GM19238 (cell line): ENCODE measurements at regions not wholly inside any gene's neighbourhood (a gene's known extent, or its start where the extent isn't known, plus 50 kb on each side); places are given as distances from the start of the nearest gene placed in this dataset.

ENCODE experiments used
- DNase-seq: peaks from one replicate; pipeline ENCODE4 v3.0.0; 2011; ENCODE audit warnings: low spot score; ENCODE audit not compliant: insufficient read length

DNA sequence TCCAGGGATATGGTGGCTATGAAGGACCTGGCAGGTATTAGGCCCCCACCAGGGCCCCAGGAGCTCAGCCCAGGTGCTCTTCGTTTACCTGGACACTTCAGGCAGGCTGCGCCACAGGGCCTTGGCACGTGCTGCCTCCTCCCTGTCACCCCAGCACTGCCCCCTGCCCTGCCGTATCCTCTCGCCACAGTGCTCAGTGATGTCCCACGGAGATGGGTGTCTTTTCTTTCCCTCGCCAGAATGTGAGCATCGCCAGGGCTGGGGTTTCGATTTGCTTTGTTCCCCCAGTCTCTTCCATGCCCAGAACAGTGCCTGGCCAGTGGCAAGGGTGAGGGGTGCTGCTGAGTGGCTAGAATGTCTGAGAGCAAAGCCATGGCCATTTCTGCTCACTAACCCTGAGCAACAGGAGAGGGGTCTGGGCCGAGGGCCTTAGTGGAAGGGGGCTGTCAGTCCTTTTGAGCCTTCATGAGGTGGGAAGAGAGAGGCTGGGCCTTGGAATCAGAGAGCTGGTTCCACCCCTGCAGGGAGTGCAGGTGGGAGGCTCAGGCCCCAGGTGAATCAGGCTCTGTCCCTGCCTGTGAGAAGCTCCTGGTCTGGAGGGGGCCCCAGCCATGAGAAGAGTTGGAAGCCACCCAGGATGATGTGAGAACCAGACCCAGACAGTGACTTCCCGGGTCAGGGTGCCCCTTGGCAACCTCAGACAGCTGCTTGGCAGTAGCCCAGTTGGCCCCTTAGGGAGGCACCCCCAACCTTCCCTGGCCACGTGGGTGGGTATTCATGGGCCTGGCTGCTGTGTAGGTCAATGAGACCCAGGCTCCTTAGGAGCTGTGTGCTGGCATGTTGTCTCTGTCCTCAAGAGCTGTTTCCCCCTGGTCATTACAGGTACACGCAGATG is 129.9 kb upstream of the HS6ST1 start:
- DNase-seq, result no peak

DNA sequence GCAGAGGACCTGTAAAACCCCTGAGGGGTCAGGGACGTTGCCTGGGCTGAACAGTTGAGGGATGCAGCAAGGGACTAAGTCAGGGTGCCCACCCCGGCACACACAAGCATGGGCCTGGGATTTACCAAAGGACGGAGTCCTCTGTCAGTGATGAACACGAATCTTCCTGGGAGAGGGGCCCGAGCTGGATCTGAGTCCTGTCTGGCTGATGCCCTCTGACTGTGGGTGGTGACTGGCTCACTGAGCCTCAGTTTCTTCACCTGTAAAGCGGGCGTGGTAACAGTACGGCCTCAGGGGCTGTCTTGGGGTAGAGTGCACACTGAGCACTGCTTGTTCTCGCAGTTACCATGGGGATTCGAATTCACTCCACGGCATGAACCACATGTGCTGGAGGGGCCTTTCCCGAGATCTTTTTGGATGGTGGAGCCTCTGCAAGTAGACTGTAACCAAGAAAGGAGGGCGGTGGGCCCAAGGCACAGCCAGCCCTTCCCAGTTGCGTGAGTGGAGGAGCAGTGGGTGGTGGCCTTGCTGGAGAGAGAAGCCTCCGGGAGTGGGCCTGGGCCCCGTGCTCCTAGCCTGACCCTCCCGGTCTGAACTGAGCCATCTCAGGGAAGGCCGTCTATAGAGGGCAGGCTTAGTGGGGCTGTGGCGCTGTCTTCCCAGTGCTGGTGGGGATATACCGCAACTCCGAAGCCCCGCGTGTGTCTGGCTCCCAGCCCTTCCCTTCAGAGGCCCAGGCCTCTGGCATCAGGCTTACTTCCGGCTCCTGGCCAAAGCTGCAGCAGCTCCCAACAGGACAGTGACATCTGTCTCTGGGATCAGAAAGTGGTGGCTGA is 130.8 kb upstream of the HS6ST1 start:
- DNase-seq, result no peak

DNA sequence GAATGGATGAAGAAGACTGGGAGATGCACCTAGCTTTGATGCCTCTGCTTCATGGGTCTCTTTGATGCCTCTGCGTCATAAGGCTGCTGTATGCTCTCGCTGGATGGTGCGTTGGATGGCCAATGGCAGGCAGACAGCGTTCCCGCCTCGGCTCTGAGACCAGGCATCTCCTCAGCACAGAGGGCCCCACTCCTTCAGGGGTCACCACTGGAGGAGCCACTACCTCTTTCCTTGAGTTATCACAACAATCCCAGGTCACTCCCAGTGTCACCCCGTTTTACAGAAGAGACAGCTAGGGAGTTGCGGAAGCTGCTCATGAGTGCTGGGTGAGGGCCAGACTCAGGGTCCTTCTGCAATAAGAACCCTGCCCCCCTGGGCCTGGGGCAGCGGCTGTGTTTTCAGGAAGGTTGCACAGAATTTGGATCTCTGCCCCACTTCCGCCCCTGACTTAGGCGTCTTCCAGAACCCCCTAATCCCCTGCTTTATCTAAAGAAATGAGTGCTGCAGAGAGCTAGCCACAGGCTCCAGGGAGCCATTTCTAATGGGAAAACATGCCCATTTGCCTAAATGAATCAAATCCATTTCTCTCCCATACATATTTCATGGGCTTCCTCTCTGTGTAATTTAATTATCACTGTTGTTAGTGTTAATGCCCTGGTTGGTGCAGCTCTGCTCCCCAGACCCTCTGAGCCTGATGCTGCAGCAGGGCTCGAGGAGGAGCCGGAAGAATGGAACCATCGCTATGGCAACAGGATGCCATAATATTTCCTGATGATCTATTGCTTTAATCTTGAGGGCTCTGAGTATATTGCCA is 131.8 kb upstream of the HS6ST1 start:
- DNase-seq, result no peak

DNA sequence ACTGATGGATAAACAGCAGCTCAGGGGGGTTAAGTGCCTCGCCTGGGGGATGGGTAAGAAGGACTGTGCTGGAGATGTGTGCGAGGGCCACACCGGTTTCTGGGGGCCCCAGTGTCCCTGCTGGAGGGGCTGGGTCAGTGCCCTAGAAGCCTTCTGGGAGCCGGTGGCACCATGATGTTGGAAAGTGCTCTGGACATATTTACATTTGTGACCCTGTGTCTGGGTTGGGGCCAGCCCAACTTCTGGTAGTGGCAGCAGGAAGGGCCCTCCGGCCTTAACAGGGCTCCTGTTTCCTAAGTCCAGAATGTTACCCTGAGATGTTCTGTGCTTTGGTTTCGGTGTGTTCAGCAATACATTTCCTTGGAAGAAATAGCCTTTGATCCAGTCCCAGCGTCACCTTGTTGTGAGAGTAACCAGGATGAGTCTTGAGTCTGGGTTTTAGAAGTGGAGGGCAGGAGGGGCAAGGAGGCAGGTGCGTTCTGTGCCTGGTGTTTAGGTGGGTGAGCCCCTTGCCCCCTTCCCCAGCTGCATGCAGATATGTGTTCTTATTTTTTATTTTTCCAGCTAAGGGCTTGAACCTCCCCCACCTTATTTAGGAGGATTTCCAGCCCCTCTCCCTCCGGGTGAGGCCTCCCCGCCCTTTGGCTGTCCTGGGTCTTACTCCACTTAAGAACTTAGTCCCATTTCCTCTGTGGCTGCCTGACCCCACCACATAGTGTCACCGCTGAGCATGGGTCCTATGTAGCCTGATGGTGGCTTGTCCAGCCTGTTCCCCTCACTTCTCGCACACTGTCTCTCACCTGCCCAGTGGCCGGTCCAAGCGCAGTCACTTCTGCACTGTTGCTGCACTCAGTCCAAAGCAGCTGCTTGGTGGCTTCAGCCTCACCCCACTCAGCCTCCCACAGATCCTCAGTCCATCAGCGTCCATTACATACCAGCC is 132.7 kb upstream of the HS6ST1 start:
- no peak for DNase-seq

DNA sequence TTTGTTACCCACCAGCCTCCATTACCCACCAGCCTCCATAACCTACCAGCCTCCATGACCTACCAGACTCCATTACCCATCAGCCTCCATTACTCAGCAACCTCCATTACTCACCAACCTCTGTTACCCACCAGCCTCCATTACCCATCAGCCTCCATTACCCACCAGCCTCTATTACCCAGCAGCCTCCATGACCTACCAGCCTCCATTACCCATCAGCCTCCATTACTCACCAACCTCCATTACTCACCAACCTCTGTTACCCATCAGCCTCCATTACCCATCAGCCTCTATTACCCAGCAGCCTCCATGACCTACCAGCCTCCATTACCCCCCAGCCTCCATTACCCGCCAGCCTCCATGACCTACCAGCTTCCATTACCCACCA is 133.3 kb upstream of the HS6ST1 start:
- DNase-seq, result no peak

DNA sequence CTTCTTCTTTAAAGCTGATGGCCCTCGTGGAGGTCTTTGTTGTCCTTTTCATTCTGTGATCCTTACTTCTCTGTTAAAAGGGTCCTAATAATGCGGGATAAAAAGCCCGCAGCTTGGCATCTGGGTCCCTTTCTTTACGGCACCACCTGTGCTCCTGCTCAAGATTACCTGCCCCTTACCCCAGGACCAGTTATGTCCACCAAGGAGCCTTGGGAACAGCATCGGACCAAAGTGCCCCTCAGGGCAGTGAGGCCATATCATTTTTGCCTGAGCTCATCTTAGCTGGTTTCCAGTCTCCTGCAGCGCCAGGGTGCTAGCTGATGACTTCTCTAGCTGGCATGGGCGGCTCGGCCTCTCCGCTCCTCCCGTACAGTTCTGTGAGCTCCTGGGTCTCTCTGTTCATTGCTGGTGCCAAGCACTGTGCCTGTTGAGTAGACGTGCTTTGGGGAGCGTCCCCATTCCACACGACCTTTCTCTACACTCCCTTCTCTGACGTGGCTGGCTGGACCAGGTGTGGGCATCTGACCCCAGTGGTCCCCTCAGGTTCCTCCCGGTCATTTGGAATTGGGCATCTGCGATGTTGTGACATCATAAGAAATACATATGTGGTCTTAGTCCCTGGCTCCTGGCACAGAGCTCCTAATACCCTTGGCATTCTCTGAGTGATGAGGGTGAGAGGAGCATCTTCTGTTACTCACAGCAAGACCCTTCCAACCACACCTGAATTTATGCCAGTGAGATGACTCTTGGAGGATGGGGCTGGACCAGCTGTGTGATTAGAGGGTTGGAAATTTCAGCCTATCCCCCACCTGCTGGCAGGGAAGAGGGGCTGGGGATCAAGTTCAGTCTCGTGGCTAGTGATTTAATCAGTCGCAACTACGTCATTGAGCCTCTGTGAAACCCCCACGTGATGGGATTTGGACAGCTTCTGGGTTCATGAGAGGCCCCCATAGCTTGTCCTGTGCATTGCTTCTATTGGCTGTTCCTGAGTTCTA is 134.2 kb upstream of the HS6ST1 start:
- DNase-seq, result no peak

DNA sequence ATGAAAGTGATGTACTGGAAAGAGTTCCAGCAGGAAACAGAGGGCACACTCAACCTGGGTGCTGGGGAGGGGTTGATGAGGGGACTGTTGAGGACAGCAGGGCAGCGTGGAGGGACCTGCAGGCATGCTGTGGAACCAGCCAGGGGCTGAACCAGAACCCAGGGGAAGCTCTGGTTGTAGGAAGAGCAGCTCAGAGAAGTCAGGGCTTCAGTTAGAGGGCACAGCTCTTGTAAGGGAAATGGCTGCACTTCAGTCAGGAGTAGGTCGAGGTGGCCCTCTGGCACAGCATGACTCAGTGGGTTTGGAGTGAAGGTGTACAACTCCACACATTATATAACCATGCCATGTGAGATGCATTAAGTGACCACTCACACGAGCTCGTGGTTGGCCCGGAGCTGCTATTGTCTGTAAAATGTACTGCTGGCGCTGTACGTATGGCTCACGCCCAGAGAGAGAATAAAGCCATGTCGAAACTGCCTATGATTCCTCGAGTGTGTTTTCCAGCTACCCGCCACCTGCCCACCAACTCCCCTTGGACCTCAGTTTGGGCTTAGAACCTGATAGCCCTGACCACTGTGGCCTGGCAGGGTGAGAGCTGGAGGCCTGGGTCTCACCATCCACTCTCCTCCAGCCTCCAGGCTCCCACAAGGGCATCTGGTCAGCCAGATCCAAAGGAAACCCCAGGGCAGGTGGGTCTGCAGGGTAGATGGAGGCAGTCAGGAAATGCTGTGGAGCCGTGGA is 136.5 kb upstream of the HS6ST1 start:
- no peak for DNase-seq

DNA sequence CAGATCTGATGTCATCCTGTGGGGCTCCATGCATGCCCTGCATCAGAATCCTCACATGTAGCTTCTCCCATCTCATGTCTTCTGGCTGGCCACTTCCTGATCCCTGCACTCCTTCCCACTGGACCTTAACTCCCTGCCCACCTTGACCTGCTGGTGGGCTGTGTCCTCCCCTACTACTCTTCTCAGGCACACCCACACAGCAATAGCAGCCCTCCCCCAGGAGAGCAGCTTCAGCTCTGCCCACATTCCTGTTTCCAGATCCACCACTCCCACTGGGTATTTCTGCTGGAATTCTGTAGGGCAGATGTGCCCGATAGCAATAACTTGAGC is 137.0 kb upstream of the HS6ST1 start:
- DNase-seq, result no peak

DNA sequence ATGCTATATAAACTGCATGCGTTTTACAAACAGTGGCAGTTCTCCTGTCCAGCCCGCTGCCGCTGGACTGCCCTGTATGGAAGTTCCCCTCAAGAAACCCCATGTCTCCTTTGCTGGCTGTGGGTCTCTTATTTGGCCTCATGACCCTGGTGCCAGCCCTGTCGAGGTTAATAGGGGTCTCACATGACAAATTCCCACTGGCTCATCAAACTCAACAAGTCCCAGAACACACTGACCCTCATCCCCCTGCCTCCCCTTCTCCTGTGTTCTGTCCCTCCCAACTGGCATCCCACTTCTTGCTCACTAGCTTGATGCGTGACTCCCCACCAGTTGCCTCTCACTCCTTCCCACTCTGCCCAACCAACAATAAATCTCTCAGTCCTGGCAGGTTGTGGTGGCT is 137.6 kb upstream of the HS6ST1 start:
- no peak for DNase-seq

DNA sequence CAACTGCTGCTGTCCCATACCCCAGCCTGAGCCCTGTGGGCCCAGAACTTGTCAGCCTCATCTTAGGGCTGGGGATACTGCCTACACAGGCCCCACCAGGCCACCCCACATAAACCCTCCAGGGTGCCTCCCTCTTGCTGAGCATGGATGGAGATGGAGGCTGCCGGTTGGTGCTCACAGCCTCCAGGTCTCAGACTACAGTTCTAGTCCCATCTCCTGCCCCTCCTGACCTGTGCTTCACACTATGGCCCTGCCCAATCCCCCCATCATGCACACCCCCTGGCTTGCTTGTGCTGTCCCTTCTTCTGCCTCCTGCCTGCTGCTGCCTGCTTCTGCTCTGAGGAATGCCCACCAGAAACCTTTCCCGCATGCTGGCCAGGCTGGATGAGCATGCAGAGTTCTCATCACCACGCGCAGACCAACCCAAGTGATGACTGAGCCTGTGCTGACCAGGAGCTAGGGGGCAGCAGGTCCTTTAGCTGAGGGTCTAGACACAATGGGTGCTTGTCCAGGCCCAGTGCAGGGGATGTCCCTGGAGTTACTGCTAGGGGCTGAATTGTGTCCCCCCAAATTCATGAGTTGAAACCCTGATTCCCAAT is 138.4 kb upstream of the HS6ST1 start:
- DNase-seq, result no peak

DNA sequence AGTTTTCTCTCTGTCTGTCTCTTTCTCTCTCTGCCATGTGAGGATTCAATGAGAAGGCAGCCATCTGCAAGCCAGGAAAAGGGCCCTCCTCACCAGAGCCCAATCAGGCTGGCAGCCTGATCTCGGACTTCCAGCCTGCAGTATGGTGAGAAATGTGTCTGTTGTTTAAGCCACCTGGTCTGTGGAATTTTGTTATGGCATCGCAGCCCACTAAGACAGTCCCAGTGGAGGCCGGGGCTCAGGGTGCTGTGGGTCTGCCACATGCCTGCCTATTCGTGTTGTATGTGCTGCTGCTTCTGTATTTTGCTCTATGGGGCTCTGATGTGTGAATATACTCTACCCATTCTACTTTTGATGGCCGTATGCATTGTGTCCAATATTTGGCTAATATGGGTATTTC is 139.0 kb upstream of the HS6ST1 start:
- no peak for DNase-seq

DNA sequence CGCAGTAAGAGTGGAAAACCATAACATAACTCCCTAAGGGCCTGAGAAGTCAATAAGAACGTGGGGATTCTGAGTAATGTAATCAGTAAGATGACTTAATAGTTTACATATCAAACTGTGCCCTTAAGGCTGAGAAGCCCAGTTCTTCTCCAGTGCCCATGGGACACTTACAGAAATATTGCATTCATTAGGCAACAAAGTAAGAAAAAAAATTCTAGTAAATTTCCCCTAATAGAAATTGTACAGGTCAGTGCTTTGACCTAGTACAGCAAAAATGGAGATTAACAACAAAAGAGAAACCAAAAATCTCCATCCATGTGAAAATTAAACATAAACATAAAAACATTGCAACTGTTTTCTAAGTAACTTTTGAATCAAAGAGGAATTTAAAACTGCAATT is 139.8 kb upstream of the HS6ST1 start:
- no peak for DNase-seq

DNA sequence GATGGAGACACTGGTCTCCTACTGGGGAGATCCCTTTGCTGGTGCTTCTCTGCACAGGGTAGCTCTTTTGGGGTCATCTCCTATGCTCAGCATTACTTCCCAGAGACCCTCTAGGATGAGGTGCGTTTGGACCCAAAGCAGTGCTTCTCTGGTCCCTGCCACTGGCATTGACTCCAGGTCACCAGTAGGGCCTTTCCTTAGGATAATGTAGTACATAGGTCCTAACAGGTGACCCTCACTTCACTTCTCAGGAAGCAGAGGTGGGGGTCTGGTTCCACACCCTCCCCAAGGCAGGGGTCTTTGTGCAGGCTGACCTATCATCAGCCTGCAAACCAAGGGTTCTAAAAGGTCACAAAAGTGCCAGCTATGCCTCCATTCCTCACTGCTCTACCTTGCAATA is 145.8 kb upstream of the HS6ST1 start:
- no peak for DNase-seq

DNA sequence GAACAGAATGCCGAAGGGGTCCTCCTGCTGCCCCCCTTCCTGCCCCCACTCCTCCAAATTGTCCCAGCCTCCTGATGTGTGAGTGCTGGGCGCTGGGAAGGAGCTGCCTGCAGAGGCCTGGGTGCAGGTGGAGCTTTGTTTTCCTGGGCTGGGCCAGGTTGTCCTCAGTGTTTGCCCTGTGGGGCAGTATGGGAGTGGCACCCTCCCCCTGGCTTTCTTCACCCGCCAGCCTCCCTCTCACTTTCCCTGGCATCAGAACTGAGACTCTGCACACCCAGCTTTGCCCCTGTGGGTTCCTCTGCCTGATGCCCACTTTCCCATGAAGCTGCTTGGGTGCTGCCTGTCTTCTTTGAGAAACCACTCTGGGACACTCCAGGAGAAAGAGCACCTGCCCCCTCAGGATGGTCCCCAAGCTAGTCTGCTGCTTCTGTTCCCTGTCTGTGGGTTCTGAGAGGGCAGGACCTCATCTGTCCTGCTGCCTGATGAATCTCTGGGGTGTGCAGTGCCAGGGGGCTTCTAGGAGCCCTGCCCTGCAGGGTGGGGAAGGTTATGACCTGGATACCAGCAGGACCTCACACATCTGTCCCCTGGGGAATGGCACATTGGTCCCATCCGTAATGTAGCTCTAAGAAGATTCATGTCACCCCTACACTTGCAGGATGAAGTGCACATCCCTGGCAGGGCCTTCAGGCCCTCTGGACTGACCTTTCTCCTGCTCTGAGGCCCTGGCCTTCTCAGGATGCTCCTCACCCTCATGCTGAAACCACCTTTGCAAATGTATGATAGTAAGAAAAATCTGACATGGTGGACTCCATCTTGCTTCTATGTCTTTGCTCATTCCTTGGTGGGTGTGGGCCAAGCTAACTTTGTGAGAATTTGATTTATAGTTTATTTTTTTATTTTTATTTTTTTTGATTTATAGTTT is 146.8 kb upstream of the HS6ST1 start:
- no peak for DNase-seq

DNA sequence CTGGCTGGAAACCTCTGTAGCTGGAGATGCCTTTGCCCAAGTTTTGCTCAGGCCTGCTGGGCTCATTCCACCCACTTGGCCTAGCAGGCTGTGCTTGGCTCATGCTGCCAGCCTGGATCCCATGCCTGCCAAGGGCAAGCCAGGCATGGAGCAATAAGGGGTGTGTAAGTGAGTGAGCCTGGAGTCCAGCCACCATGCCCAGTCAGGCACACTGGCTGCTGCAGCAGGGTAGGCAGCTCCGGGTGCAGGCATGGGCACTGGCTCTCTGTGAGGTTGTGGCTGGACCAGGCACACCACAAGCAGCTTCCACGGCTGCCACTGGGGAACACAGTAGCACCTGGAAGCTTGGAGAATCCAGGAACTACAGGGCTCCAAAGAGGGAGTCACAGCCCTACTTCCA is 147.7 kb upstream of the HS6ST1 start:
- DNase-seq, result no peak

DNA sequence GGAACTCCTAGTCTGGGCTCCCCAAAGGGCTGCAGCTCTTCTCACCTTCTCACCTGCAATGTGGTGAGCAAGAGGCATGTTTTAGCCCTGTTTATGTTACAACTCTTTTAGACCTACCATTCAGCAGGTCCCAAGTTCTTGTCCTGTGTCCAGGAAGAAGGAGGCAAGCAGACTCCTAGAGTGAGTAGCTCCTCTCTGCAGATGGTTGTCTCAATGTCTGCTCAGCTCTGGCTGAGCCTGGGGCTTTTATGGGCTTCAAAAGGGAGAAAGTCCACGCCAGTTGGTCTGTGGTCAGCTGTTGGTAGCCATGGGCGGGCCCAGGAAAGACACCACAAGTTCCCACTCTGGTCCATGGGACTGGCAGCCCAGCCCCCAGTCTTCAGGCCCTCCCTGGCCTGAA is 148.1 kb upstream of the HS6ST1 start:
- no peak for DNase-seq

DNA sequence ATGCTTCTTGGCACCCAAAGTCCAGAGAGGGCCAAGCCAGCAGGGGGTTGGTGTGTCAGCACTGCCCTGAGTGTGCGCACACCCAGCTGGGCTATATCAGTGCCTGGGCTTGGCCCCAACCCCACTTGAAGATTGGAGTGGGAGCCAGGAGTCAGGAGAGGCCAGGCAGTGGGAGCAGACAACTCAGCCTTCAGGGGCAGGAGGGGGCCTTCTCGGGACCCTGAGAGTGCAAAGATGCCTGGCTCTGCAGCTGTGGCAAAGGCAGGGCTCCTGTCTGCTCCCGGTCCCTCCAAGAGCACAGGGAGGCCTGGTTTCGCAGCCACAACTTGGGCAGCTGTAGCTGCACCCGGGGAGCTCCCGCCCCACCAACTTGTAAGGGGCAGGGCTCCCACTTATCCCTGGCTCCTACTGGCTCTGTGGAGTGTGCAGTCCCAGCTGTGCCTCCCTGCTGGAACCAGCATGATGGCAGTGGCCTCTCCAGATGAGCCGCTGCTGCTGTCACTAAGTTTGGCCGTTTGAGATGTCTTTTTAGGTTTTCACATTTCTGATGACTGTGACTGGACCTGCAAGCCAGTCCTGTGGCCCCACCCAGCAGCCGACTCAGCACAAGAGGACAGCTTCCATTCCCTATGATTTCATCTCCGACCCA is 148.8 kb upstream of the HS6ST1 start:
- no peak for DNase-seq
